ENCODE measurements at regions not wholly inside any gene's neighbourhood (a gene's known extent, or its start where the extent isn't known, plus 50 kb on each side); places are given as distances from the start of the nearest gene placed in this dataset.

- DNase-seq, result no peak
- Histone ChIP-seq H3K4me3 (no peak overlapping the region), H3K27ac (no peak overlapping the region), H3K36me3 (no peaks in the 10 kb centered on the region), H3K4me1 (ENCODE audit: insufficient read depth) (peaks cover 8% of the 10 kb centered on the region), H3K27me3 (no peaks in the 10 kb centered on the region), H3K9me3 (no peaks in the 10 kb centered on the region)
- TF ChIP-seq EP300 (IDR thresholded peaks at IDR 0.05) (no peak), POLR2A (IDR thresholded peaks at IDR 0.05) (no peak)
- TF ChIP-seq, protein P1, sequence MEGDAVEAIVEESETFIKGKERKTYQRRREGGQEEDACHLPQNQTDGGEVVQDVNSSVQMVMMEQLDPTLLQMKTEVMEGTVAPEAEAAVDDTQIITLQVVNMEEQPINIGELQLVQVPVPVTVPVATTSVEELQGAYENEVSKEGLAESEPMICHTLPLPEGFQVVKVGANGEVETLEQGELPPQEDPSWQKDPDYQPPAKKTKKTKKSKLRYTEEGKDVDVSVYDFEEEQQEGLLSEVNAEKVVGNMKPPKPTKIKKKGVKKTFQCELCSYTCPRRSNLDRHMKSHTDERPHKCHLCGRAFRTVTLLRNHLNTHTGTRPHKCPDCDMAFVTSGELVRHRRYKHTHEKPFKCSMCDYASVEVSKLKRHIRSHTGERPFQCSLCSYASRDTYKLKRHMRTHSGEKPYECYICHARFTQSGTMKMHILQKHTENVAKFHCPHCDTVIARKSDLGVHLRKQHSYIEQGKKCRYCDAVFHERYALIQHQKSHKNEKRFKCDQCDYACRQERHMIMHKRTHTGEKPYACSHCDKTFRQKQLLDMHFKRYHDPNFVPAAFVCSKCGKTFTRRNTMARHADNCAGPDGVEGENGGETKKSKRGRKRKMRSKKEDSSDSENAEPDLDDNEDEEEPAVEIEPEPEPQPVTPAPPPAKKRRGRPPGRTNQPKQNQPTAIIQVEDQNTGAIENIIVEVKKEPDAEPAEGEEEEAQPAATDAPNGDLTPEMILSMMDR (IDR thresholded peaks at IDR 0.05), result no peak
- intact Hi-C loops (cut with DNase I), result no loop called here
Observed at GRCh38 chr2:150099805-150100204, 387.7 kb downstream of the RND3 start.

DNA sequence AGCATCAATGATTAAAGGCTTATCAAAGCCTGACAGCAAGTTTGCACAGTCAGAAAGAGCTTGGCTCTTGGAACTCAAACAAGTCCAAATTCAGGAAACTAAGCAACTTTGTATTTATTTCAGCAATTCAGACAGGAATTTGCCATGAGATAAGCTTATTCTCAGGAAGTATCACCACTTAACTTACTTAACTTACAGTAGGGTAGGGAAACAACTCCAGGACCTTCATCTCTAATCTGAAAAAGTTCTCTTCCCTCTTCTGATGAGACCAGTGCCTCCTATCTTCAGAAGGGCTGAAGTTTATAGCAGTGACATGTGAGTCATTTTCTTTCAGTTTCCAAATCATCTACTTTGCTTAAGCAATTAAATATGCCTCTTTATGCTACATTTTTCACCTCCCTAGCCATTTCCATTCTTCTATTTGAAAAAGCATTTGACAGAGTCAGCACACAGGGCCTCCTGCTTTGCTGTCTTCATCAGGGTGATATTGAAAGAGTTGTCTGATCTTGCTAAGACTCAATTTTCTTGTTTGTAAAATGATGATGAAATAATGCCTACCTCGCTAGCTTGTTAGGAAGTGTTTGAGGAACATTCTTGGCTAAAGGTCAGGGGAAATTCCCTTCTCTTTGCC, 389.5 kb downstream of the RND3 start:
- no peak for DNase-seq
- no peak overlapping the region for H3K27ac ChIP-seq
- TF ChIP-seq POLR2A (IDR thresholded peaks at IDR 0.05) (no peak), EP300 (IDR thresholded peaks at IDR 0.05) (no peak)
- TF ChIP-seq, protein P1 (IDR thresholded peaks at IDR 0.05), result no peak
- H3K9me3 ChIP-seq, result no peaks in the 10 kb centered on the region
- no peaks in the 10 kb centered on the region for H3K36me3 ChIP-seq
- intact Hi-C loops (cut with DNase I), result no loop called here
- peaks cover 8% of the 10 kb centered on the region for H3K4me1 ChIP-seq (ENCODE audit: insufficient read depth)
- H3K4me3 ChIP-seq, result no peak overlapping the region
- H3K27me3 ChIP-seq, result no peaks in the 10 kb centered on the region
- WGBS, 3 donors, result 38 to 68% (median 63%) methylated on average over 1 of the region's 1 CpG

GRCh38 chr2:150097402-150097801, 390.1 kb downstream of the RND3 start:
- no peak for DNase-seq
- WGBS, 3 donors, result 94 to 99% (median 97%) methylated on average over 3 of the region's 3 CpGs
- intact Hi-C loops (cut with DNase I), result no loop called here

DNA sequence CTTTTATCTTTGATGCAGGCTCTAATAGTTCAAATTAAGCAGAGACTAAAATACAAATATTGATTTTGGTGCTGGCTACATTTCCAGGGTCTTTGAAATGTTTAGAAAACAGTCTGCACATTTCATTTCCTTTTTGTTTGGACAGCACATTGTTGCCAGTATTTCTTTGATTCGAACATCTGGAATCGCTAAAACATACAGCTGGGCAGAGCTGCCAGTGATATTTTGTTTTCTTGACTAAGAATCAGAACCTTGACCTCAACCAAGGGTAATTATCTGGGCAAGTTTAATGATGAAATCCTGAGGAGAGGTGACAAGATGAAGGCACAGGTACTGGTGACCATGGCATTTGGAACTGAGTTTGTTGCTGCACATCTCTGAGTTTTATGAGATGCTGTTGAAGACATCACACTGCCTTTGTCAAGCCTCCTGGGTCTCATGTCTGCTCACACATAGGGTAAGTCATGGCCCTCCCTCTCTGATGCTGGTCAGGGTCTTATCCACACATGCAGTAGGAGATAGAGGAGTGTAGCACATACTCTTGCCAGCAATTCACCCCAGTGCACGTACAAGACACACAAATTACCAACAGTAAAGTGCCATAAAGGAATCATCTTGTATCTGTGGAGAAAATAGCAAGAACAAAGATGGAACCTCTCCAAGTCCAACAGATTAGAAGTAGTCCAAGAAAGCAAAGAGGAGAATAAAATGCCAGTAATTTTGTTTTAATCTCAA, 391.9 kb downstream of the RND3 start:
- H3K27ac ChIP-seq, result no peak overlapping the region
- H3K27me3 ChIP-seq, result no peaks in the 10 kb centered on the region
- 7 to 24% (median 14%) methylated on average over 3 of the region's 3 CpGs for WGBS, 3 donors
- H3K4me3 ChIP-seq, result no peak overlapping the region
- H3K36me3 ChIP-seq, result no peaks in the 10 kb centered on the region
- TF ChIP-seq, protein P1 (IDR thresholded peaks at IDR 0.05), result no peak
- TF ChIP-seq EP300 (IDR thresholded peaks at IDR 0.05) (no peak), POLR2A (IDR thresholded peaks at IDR 0.05) (no peak)
- H3K4me1 ChIP-seq (ENCODE audit: insufficient read depth), result peaks cover 8% of the 10 kb centered on the region
- H3K9me3 ChIP-seq, result no peaks in the 10 kb centered on the region
- DNase-seq, result no peak
- intact Hi-C loops (cut with DNase I), result no loop called here

More at GRCh38 chr2:150097402-150097801, 390.1 kb downstream of the RND3 start:
- H3K27me3 ChIP-seq, result no peaks in the 10 kb centered on the region
- TF ChIP-seq POLR2A (IDR thresholded peaks at IDR 0.05), result no peak
- TF ChIP-seq, protein P1 (IDR thresholded peaks at IDR 0.05), result no peak
- TF ChIP-seq EP300 (IDR thresholded peaks at IDR 0.05), result no peak
- H3K4me3 ChIP-seq, result no peak overlapping the region
- no peak overlapping the region for H3K27ac ChIP-seq
- H3K36me3 ChIP-seq, result no peaks in the 10 kb centered on the region
- H3K4me1 ChIP-seq (ENCODE audit: insufficient read depth), result peaks cover 8% of the 10 kb centered on the region
- H3K9me3 ChIP-seq, result no peaks in the 10 kb centered on the region
